NCI-H774 (cell line): ENCODE measurements at regions not wholly inside any gene's neighbourhood (a gene's known extent, or its start where the extent isn't known, plus 50 kb on each side); places are given as distances from the start of the nearest gene placed in this dataset.
"Not testable (repeated sequence)": the region's sequence is repeated elsewhere in the genome, so short reads cannot be mapped to it uniquely, and the experiment has no call there.

Experiments
- DNase-seq: peaks from one replicate; lab custom pipeline; 2025; lab: John Stamatoyannopoulos, UW

- DNase-seq, result no peak
These were observed 248.3 kb upstream of the NEGR1 start for GRCh38 chr1:72530646-72531045.

DNA sequence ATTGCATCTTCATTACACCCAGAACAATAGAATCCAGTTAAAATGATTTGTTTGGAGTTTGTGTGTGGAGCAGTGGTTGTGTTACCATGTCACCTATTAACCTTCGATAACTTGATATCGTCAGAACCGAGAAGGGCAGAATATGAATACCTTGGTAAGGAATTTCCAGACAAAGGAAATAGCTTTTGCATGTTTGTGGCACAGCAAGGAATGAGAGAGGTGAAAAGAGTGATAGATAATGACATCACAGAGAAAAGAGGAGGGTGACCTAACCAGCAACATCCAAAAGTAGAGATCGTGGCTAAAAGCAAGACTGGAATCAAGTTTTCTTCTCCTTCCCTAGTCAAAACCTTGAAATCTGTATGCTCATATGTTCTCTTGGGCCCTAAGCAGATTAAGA is 244.6 kb upstream of the NEGR1 start:
- no peak for DNase-seq

DNA sequence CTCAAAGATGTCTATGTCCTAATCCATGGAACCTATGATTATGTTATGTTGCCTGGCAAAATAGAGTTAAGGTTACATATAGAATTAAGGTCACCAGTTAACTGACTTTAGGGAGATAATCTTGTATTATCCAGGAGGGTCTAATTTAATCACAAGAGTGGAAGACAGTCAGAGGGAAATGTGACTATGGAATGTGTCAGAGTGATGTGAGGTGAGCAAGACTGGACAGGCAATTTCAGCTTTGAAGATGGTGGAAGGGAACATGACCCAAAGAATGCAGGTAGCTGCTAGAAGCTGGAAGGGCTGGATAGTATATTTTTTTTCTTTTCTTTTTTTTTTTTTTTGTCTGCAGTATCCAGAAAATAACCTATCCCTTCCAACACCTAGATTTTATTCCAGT is 241.7 kb upstream of the NEGR1 start:
- no peak for DNase-seq

DNA sequence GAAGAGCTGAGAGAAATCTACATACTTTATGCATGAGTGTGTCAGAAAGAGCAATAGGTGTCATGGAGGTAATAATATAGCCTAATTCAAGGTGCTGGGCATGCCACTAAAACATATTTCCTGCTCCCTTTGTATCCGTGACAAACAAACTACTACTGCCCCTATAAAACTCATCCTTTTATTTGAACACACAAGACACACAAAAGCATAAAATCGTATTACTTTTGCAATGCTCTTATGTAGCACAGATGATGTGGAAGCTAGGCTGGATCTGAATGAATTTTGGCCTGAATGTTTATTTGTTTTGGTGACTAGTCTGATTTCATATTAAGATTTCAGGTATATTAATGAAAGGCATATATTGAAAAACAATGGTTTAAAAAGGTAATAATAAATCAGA is 239.3 kb upstream of the NEGR1 start:
- DNase-seq, result no peak

- DNase-seq, result no peak
These were observed 234.5 kb upstream of the NEGR1 start for GRCh38 chr1:72516826-72517225.

GRCh38 chr1:72516264-72516663 is 233.9 kb upstream of the NEGR1 start:
- no peak for DNase-seq

GRCh38 chr1:72498371-72498770 is 216.0 kb upstream of the NEGR1 start:
- DNase-seq, result no peak

- DNase-seq, result no peak
These were observed 207.5 kb upstream of the NEGR1 start for GRCh38 chr1:72489801-72490200.

- DNase-seq, result no peak
These were observed 203.5 kb upstream of the NEGR1 start for GRCh38 chr1:72485801-72486200.

- no peak for DNase-seq
These were observed 201.6 kb upstream of the NEGR1 start for GRCh38 chr1:72483846-72484357.

GRCh38 chr1:72482736-72483413 is 200.5 kb upstream of the NEGR1 start:
- no peak for DNase-seq

DNA sequence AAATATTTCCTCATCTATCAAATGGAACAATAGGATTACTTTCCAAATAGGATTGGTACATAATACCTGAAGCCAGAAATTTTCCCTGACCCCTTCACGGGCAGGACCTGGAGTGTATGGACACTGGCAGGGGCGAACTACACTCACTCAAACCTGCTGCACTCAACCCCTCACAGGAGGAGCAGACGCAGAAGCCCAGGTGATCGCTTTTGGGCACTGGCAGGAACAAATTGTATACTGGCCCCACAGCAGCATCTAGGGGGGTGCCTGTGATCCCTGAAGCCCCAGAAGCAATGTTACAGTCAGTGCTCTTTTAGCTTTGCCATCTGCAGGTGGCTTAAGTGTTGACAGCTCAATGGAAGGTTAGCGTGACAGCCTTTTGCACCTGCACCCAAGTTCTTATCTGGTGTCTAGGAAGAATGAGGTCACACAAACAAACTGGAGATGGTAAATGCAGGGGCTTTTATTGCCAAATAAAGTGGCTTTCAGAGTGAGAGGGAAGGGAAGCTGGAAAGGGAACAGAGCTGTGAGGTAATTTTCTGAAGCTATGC is 199.2 kb upstream of the NEGR1 start:
- no peak for DNase-seq

DNA sequence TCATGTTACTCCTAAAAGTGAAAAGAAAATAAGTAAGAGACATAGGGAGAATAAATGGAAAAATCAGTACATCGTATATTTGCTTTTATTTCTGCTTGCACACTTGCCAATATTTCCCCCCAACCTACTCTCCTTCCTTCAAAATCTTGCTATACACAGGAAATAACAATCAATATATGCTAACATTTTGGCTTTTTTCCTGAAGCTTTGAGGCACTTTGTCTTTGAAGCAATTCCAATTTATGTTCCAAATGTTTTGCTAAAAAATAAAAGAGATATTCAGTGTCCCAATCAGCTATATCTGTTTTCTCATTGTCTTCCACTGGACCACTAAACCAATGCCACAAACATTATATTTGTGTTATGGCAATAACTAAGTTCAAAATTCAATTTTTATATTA is 184.0 kb upstream of the NEGR1 start:
- DNase-seq, result no peak

DNA sequence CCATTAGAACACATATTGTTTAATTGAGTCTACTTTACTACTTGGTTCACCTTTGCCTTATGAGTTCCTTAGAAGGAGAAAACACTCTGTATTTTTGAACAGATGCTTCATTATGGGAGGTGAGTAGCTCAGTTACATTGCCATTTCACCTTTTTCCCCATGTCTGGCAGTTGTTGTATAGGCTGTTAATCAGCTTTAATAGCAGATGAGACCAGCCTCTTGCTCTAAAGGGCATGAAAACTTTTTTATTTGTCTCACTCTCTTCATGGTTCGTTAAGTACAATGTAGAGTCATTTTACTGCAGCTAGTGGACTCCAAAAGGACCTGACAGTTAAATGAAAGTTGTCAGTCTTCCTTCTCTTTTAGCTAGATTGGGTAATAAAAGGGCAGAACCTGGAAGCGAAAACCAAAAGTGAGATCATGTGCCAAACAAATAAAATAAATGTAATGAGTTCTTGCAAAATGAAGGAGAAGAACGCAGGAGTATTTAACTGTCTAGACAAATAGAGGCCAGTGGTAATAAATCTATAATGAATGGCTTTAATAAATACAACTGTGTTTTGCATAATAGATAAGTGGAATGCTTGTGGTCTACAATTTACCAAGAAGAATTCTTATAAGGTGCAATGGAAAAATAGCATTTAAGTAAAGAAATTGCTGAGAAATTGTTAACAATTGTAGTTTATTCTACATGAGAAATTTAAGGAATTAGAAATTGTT is 180.0 kb upstream of the NEGR1 start:
- no peak for DNase-seq

DNA sequence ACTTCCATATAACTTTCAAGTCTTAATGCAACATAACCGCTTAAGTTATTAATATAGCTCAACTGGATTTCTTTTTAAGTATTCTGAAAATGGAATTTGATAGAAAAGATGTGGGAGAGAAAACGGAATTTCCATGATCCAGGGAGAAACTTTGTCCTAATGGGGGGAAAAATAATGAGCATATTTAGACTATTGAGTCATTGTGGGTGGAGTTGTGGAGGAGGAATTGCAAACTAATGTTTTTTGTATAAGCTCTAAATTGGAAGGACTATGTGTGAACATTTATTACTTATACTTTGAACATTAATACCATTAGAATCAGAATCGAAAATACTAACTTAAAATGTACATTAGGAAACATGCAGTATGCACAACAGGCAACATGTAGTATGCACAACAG is 159.9 kb upstream of the NEGR1 start:
- DNase-seq, result no peak

GRCh38 chr1:72439036-72439435 is 156.7 kb upstream of the NEGR1 start:
- DNase-seq, result no peak

DNA sequence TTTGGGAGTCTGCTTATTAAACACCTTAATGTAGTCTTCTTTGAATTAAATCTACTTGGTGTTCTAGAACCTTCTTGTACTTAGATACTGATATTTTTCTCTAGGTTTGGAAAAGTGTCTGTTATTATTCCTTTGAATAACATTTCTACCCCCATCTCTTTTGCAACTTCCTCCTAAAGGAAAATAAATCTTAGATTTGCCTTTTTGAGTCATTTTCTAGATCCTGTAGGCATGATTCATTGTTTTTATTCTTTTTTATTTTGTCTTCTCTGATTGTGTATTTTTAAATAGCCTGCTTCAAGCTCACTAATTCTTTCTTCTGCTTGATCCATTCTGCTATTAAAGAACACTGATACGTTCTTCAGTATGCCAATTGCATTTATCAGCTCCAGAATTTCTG is 155.9 kb upstream of the NEGR1 start:
- DNase-seq, result no peak

DNA sequence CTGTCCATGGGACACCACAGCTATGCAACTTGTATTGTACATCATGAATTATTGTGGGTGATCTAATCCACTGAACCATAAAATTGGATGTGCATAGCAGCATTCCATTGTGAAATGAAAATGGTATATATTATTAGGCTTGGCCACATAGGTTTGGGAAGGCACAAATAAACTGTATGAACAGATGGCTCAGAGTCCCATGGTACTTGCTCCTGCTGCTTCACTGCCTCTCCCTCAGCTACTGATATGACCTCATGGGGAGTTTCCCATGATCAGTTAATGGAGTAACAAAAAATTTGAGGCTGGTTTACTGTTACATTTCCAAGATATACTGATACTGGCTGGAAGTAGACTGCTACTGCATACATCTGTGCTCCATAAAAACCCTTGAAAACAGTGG is 152.7 kb upstream of the NEGR1 start:
- DNase-seq, result no peak

DNA sequence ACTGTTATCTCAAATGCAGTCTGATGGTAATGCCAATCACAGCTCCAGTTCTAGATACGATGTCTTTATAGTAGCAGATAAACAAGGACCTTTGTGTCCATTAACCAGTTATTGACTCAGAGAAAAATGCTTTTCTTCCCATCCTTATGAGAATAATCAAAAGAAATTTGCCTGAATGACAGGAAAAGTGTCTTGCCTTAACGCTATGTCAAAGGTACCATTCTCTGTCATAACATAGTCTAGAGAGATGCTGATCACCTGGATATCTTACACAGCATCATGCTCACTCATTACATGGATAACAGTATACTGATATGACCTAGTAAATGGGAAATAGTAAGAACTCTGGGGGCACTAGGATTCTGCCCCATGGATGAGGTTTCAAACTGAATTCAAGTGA is 151.7 kb upstream of the NEGR1 start:
- DNase-seq, result no peak

- no peak for DNase-seq
These were observed 151.3 kb upstream of the NEGR1 start for GRCh38 chr1:72433591-72433990.

DNA sequence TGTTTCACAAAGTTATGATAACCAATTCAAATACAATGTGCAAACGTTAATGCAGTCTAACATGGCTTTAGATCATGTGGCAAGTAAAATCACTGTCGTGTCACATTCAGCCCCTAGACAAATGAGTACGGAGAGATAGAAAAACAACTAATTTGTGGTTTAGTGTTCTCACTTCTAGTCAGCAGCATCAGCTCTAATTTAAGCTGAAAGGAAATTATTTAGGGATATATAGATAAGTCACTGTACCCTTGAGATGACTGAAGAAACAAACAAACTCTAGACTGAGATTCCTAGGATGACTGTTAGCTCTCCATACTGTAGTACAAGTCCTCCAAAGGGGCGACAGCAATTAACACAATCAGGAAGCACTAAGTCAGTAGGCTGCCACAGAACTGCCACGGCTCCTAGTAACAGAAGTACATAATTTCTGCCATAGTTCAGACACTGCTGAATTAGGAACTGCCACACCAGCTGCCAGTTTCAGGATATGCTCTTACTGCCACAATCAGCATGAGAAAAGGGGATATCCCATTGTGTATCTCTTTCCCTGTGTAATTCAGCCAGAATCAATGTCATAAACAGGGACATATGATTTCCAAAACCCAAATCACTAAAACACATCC is 150.4 kb upstream of the NEGR1 start:
- no peak for DNase-seq

DNA sequence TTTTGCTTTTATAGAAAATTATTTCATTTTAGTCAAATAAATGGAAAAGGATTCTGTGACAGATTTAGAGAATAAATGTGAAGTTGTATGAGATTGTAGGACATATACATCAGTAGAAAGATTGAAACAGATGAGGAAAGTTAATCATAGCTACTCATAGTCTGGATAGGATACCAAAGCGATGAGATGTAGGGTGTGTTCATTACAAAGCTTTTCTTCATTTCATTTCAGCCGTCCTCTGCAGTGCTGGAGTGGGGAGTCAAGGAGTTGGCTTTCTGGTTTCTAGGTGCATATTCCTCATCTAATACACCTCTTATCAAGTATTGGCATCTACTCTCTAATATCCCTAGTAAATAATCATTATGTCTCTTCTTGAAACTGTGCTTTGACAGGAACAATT is 149.5 kb upstream of the NEGR1 start:
- DNase-seq, result no peak

- not testable (repeated sequence) for DNase-seq
These were observed 145.9 kb upstream of the NEGR1 start for GRCh38 chr1:72428276-72428675.
